Loucy (cell line): ENCODE measurements at regions not wholly inside any gene's neighbourhood (a gene's known extent, or its start where the extent isn't known, plus 50 kb on each side); places are given as distances from the start of the nearest gene placed in this dataset.

ENCODE experiments used
- H2AFZ ChIP-seq: fragments of 200-600 bp; sonication (generic); 2 replicates; pipeline ENCODE4 v1.6.0; 2016; ENCODE audit warnings: antibody characterized with exemption, mild to moderate bottlenecking, low read length, moderate library complexity
- H3F3A ChIP-seq: fragments of 200-600 bp; 2 replicates; pipeline ENCODE4 v1.6.0; 2016; ENCODE audit warnings: antibody characterized with exemption, low read depth, mild to moderate bottlenecking
- H3K27me3 ChIP-seq: fragments of 200-600 bp; sonication (generic); 2 replicates; pipeline ENCODE4 v1.6.1; 2014; ENCODE audit warnings: low read length, mild to moderate bottlenecking; ENCODE audit not compliant: insufficient read depth, poor library complexity, severe bottlenecking
- H3K36me3 ChIP-seq: fragments of 200-600 bp; sonication (generic); 2 replicates; pipeline ENCODE4 v1.6.1; 2016; ENCODE audit warnings: low read length; ENCODE audit not compliant: insufficient read depth
- H3K4me1 ChIP-seq: fragments of 200-600 bp; sonication (generic); 2 replicates; pipeline ENCODE4 v1.5.1; 2014; ENCODE audit warnings: low read length, mild to moderate bottlenecking; ENCODE audit not compliant: insufficient read depth, poor library complexity, severe bottlenecking
- H3K4me2 ChIP-seq: fragments of 200-600 bp; sonication (generic); 2 replicates; pipeline ENCODE4 v1.6.0; 2014; ENCODE audit warnings: antibody characterized with exemption, low read length, low read depth, mild to moderate bottlenecking; ENCODE audit not compliant: poor library complexity, severe bottlenecking
- H3K4me3 ChIP-seq: fragments of 200-600 bp; sonication (generic); 2 replicates; pipeline ENCODE4 v1.5.1; 2014; ENCODE audit warnings: low read length, mild to moderate bottlenecking, mixed read lengths; ENCODE audit not compliant: poor library complexity, severe bottlenecking
- H3K79me2 ChIP-seq: fragments of 200-600 bp; sonication (generic); 2 replicates; pipeline ENCODE4 v1.6.1; 2014; ENCODE audit warnings: low read length; ENCODE audit not compliant: insufficient read depth
- H3K9ac ChIP-seq: fragments of 200-600 bp; sonication (generic); 2 replicates; pipeline ENCODE4 v1.6.0; 2014; ENCODE audit warnings: mild to moderate bottlenecking, low read depth, low read length, moderate library complexity; ENCODE audit not compliant: poor library complexity, severe bottlenecking
- H3K9me2 ChIP-seq: fragments of 200-600 bp; sonication (generic); replicated peaks from 2 replicates; pipeline ENCODE4 v1.6.1; 2016; ENCODE audit warnings: low read depth, low read length, mixed read lengths
- H3K9me3 ChIP-seq: fragments of 200-600 bp; sonication (generic); 2 replicates; pipeline ENCODE4 v1.6.1; 2014; ENCODE audit warnings: mild to moderate bottlenecking, antibody characterized with exemption, low read length, low read depth; ENCODE audit not compliant: insufficient read depth
- H4K20me1 ChIP-seq: fragments of 200-600 bp; sonication (generic); 2 replicates; pipeline ENCODE4 v1.6.0; 2014; ENCODE audit warnings: antibody characterized with exemption, low read length, mild to moderate bottlenecking; ENCODE audit not compliant: insufficient read depth, poor library complexity, severe bottlenecking
- CTCF ChIP-seq: fragments of 200-600 bp; sonication (generic); conservative IDR thresholded peaks from 2 replicates; pipeline ENCODE4 v1.5.1; 2014; ENCODE audit warnings: mild to moderate bottlenecking, antibody characterized with exemption, low read length
- EZH2phosphoT487 ChIP-seq: fragments of 200-600 bp; IDR thresholded peaks from 2 replicates; pipeline ENCODE4 v1.6.1; 2018; ENCODE audit warnings: antibody characterized with exemption, mild to moderate bottlenecking, moderate library complexity, borderline replicate concordance

- no peaks in the 10 kb centered on the region for H3K9me3 ChIP-seq
- no peaks in the 10 kb centered on the region for H3K79me2 ChIP-seq
- TF ChIP-seq CTCF (no peak), EZH2phosphoT487 (no peak)
- H3K36me3 ChIP-seq = no peaks in the 10 kb centered on the region
- no peak overlapping the region for H3K9ac ChIP-seq
- H3F3A ChIP-seq = no peaks in the 10 kb centered on the region
- H4K20me1 ChIP-seq = no peaks in the 10 kb centered on the region
- no peak overlapping the region for H3K4me3 ChIP-seq
- H3K27me3 ChIP-seq = no peaks in the 10 kb centered on the region
- H2AFZ ChIP-seq = no peak overlapping the region
- no peaks in the 10 kb centered on the region for H3K9me2 ChIP-seq
- H3K4me1 ChIP-seq = peaks cover 4% of the 10 kb centered on the region
- no peak overlapping the region for H3K4me2 ChIP-seq
These were observed 85.3 kb upstream of the MGMT start for GRCh38 chr10:129381741-129382140.

- Histone ChIP-seq H3F3A (no peaks in the 10 kb centered on the region), H3K79me2 (no peaks in the 10 kb centered on the region), H4K20me1 (no peaks in the 10 kb centered on the region), H3K27me3 (no peaks in the 10 kb centered on the region), H3K36me3 (no peaks in the 10 kb centered on the region), H3K4me1 (peaks cover 7% of the 10 kb centered on the region), H2AFZ (no peak overlapping the region), H3K9ac (no peak overlapping the region), H3K9me2 (no peaks in the 10 kb centered on the region), H3K4me3 (no peak overlapping the region), H3K9me3 (no peaks in the 10 kb centered on the region), H3K4me2 (no peak overlapping the region)
- TF ChIP-seq EZH2phosphoT487 (no peak), CTCF (no peak)
These were observed 84.6 kb upstream of the MGMT start for GRCh38 chr10:129382401-129382800.

- H3K36me3 ChIP-seq = no peaks in the 10 kb centered on the region
- no peaks in the 10 kb centered on the region for H4K20me1 ChIP-seq
- no peaks in the 10 kb centered on the region for H3K9me2 ChIP-seq
- no peak for TF ChIP-seq CTCF
- TF ChIP-seq EZH2phosphoT487 = no peak
- H3F3A ChIP-seq = no peaks in the 10 kb centered on the region
- H2AFZ ChIP-seq = no peak overlapping the region
- H3K9ac ChIP-seq = no peak overlapping the region
- H3K9me3 ChIP-seq = no peaks in the 10 kb centered on the region
- no peaks in the 10 kb centered on the region for H3K27me3 ChIP-seq
- H3K4me1 ChIP-seq = peaks cover 7% of the 10 kb centered on the region
- H3K79me2 ChIP-seq = no peaks in the 10 kb centered on the region
- H3K4me2 ChIP-seq = no peak overlapping the region
- H3K4me3 ChIP-seq = no peak overlapping the region
These were observed 83.4 kb upstream of the MGMT start for GRCh38 chr10:129383651-129384050.
